H9 (cell line): ENCODE measurements at regions not wholly inside any gene's neighbourhood (a gene's known extent, or its start where the extent isn't known, plus 50 kb on each side); places are given as distances from the start of the nearest gene placed in this dataset.
"Not testable (repeated sequence)": the region's sequence is repeated elsewhere in the genome, so short reads cannot be mapped to it uniquely, and the experiment has no call there.

ENCODE experiments used
- DNase-seq: peaks from one replicate; pipeline ENCODE4 v3.0.0-alpha.2; 2017
- H2AFZ ChIP-seq: one replicate; pipeline ENCODE4 v1.6.1; 2013; ENCODE audit warnings: mild to moderate bottlenecking, low read length, control low read depth, moderate library complexity
- H2AK5ac ChIP-seq: 2 replicates; pipeline ENCODE4 v1.6.1; 2013; ENCODE audit warnings: low read length, control low read depth, mixed read lengths; ENCODE audit not compliant: insufficient read length
- H2BK120ac ChIP-seq: one replicate; pipeline ENCODE4 v1.6.1; 2013; ENCODE audit warnings: low read depth, mild to moderate bottlenecking, low read length, control low read depth, inconsistent platforms; ENCODE audit not compliant: poor library complexity, severe bottlenecking
- H2BK12ac ChIP-seq: 2 replicates; pipeline ENCODE4 v1.6.1; 2013; ENCODE audit warnings: low read length, control low read depth, mixed read lengths, low read depth; ENCODE audit not compliant: insufficient read length
- H2BK15ac ChIP-seq: 2 replicates; pipeline ENCODE4 v1.6.1; 2013; ENCODE audit warnings: low read depth, low read length, control low read depth
- H2BK20ac ChIP-seq: one replicate; pipeline ENCODE4 v1.6.1; 2013; ENCODE audit warnings: low read depth, mild to moderate bottlenecking, low read length, control low read depth, inconsistent platforms; ENCODE audit not compliant: poor library complexity, severe bottlenecking
- H2BK5ac ChIP-seq: 2 replicates; pipeline ENCODE4 v1.6.1; 2013; ENCODE audit warnings: low read length, control low read depth, mixed read lengths; ENCODE audit not compliant: insufficient read length
- H3K14ac ChIP-seq: 2 replicates; pipeline ENCODE4 v1.6.1; 2013; ENCODE audit warnings: low read length, control low read depth; ENCODE audit not compliant: insufficient read depth
- H3K18ac ChIP-seq: 2 replicates; pipeline ENCODE4 v1.6.1; 2013; ENCODE audit warnings: low read depth, mild to moderate bottlenecking, mixed read lengths, low read length, control low read depth; ENCODE audit not compliant: insufficient read length
- H3K23ac ChIP-seq: 2 replicates; pipeline ENCODE4 v1.6.1; 2013; ENCODE audit warnings: low read length, control low read depth, mixed read lengths, low read depth; ENCODE audit not compliant: insufficient read length
- H3K23me2 ChIP-seq: 2 replicates; pipeline ENCODE4 v1.6.1; 2013; ENCODE audit warnings: low read depth, mild to moderate bottlenecking, mixed read lengths, low read length, control low read depth; ENCODE audit not compliant: insufficient read length, poor library complexity, severe bottlenecking
- H3K27ac ChIP-seq: 2 replicates; pipeline ENCODE4 v1.5.1; 2013; ENCODE audit warnings: low read length, control low read depth, mixed read lengths, low read depth; ENCODE audit not compliant: insufficient read length
- H3K27me3 ChIP-seq: 2 replicates; pipeline ENCODE4 v1.6.1; 2013; ENCODE audit warnings: low read length, control low read depth, inconsistent platforms; ENCODE audit not compliant: insufficient read depth
- H3K4ac ChIP-seq: 2 replicates; pipeline ENCODE4 v1.6.1; 2013; ENCODE audit warnings: low read depth, mild to moderate bottlenecking, control low read depth, inconsistent platforms, low read length, moderate library complexity
- H3K4me1 ChIP-seq: 2 replicates; pipeline ENCODE4 v1.6.1; 2013; ENCODE audit warnings: low read length, control low read depth, inconsistent platforms; ENCODE audit not compliant: insufficient read depth
- H3K4me2 ChIP-seq: 2 replicates; pipeline ENCODE4 v1.6.1; 2013; ENCODE audit warnings: low read length, control low read depth, mixed read lengths; ENCODE audit not compliant: insufficient read length, insufficient read depth
- H3K56ac ChIP-seq: 2 replicates; pipeline ENCODE4 v1.6.1; 2013; ENCODE audit warnings: low read depth, mild to moderate bottlenecking, mixed read lengths, low read length, control low read depth; ENCODE audit not compliant: insufficient read length
- H3K79me1 ChIP-seq: 2 replicates; pipeline ENCODE4 v1.6.1; 2013; ENCODE audit warnings: low read depth, mild to moderate bottlenecking, moderate library complexity, low read length, control low read depth, inconsistent platforms; ENCODE audit not compliant: insufficient read depth, poor library complexity, severe bottlenecking
- H3K79me2 ChIP-seq: 2 replicates; pipeline ENCODE4 v1.6.1; 2013; ENCODE audit warnings: low read length, control low read depth, inconsistent platforms; ENCODE audit not compliant: insufficient read depth
- H3K9ac ChIP-seq: 2 replicates; pipeline ENCODE4 v1.6.1; 2013; ENCODE audit warnings: low read length, control low read depth, mixed read lengths; ENCODE audit not compliant: insufficient read length; ENCODE audit errors: extremely low read depth
- H3K9me3 ChIP-seq: one replicate; pipeline ENCODE4 v1.6.1; 2013; ENCODE audit warnings: low read depth, low read length, inconsistent platforms; ENCODE audit not compliant: control insufficient read depth
- H3T11ph ChIP-seq: one replicate; pipeline ENCODE4 v1.6.1; 2013; ENCODE audit warnings: mild to moderate bottlenecking, low read length, control low read depth, inconsistent platforms
- H4K20me1 ChIP-seq: one replicate; pipeline ENCODE4 v1.6.1; 2013; ENCODE audit not compliant: control insufficient read depth, insufficient read length, insufficient read depth
- H4K5ac ChIP-seq: 2 replicates; pipeline ENCODE4 v1.6.1; 2013; ENCODE audit warnings: low read depth, mild to moderate bottlenecking, mixed read lengths, low read length, control low read depth; ENCODE audit not compliant: insufficient read length
- H4K8ac ChIP-seq: replicated peaks from 2 replicates; pipeline ENCODE4 v1.6.1; 2013; ENCODE audit warnings: low read length, control low read depth, mixed read lengths, low read depth; ENCODE audit not compliant: insufficient read length
- H4K91ac ChIP-seq: 2 replicates; pipeline ENCODE4 v1.6.1; 2013; ENCODE audit warnings: low read depth, mild to moderate bottlenecking, moderate library complexity, mixed read lengths, low read length, control low read depth; ENCODE audit not compliant: insufficient read length
- H3K27ac Mint-ChIP-seq, 3 experiments: 2 replicates in 2 of 3; 3 replicates in 1 of 3; pipeline ENCODE4 v1.8.0; 2020 to 2021; ENCODE audit warnings: mixed read lengths in 3 of 3, mild to moderate bottlenecking in 1 of 3, moderate library complexity in 1 of 3
- H3K27me3 Mint-ChIP-seq: 2 replicates; pipeline ENCODE4 v1.8.0; 2021; ENCODE audit warnings: low read depth, mild to moderate bottlenecking, moderate library complexity, mixed read lengths
- H3K36me3 Mint-ChIP-seq, 3 experiments: 2 replicates in 2 of 3; 3 replicates in 1 of 3; pipeline ENCODE4 v1.8.0; 2020 to 2021; ENCODE audit warnings: low read depth in 3 of 3, mixed read lengths in 3 of 3; ENCODE audit not compliant: insufficient read depth in 1 of 3
- H3K4me1 Mint-ChIP-seq, 2 experiments: 2 replicates each; pipeline ENCODE4 v1.8.0; 2020; ENCODE audit warnings: mixed read lengths in 2 of 2
- H3K4me3 Mint-ChIP-seq, 2 experiments: 2 replicates in 1 of 2; 3 replicates in 1 of 2; pipeline ENCODE4 v1.8.0; 2020 to 2021; ENCODE audit warnings: mild to moderate bottlenecking in 2 of 2, mixed read lengths in 2 of 2, moderate library complexity in 1 of 2
- H3K9me3 Mint-ChIP-seq, 2 experiments: 2 replicates in 1 of 2; 3 replicates in 1 of 2; pipeline ENCODE4 v1.8.0; 2020; ENCODE audit warnings: mild to moderate bottlenecking in 2 of 2, mixed read lengths in 2 of 2, moderate library complexity in 1 of 2
- CTCF ChIP-seq: fragments of 200-600 bp; sonication (generic); conservative IDR thresholded peaks from 3 replicates; pipeline ENCODE4 v1.8.0; 2021; ENCODE audit warnings: antibody characterized with exemption, mild to moderate bottlenecking
- WGBS: extraction: QIAGEN DNeasy Blood & Tissue Kit; methylation state at CpG from one replicate; pipeline ENCODE4 v1.1.7; 2013; ENCODE audit warnings: missing lambda C conversion rate, low lambda C conversion rate, mixed read lengths; ENCODE audit not compliant: insufficient read length; ENCODE audit errors: extremely low coverage; 5-methylcytosine and 5-hydroxymethylcytosine counted together

DNA sequence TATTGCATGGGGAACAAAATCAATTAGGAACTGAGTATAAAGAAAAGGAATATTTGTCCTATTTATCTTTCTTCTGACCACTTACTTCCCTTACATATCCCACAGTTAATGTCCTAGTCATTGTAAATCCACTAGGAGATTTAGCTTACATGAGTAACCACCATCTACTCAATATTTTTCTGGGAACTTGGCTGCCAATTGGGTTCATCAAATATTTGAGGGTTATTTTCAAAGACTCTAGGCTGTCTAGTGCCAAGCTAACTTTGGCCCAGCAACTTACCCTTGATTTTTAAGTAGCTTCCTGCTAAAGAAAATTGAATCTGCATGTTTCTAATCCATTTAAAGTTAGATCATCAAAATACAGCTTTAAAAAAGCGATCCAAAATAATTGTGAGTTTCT, 362.5 kb upstream of the EPHA3 start:
- no peaks in the 10 kb centered on the region for H3K27me3 ChIP-seq
- H3K79me1 ChIP-seq = no peaks in the 10 kb centered on the region
- no peak overlapping the region for H2BK20ac ChIP-seq
- no peak overlapping the region for H3T11ph ChIP-seq
- no peak overlapping the region for H2AK5ac ChIP-seq
- H3K27me3 Mint-ChIP-seq = no peaks in the 10 kb centered on the region
- no peak overlapping the region for H3K23ac ChIP-seq
- H3K18ac ChIP-seq = no peak overlapping the region
- H4K5ac ChIP-seq = no peak overlapping the region
- H3K4me2 ChIP-seq = no peak overlapping the region
- H2BK12ac ChIP-seq = no peak overlapping the region
- H3K36me3 Mint-ChIP-seq = no peaks in the 10 kb centered on the region; a peak in 1 of 7 replicates
- no peak overlapping the region for H4K8ac ChIP-seq
- no peak overlapping the region for H3K56ac ChIP-seq
- no peak overlapping the region for H4K91ac ChIP-seq
- no peak overlapping the region for H3K27ac Mint-ChIP-seq
- no peak overlapping the region for H3K4ac ChIP-seq
- no peak overlapping the region for H2BK15ac ChIP-seq
- TF ChIP-seq CTCF = no peak
- H3K27ac ChIP-seq = no peak overlapping the region
- no peak overlapping the region for H2BK5ac ChIP-seq
- no peak for DNase-seq
- H3K4me3 Mint-ChIP-seq = no peak overlapping the region
- no peaks in the 10 kb centered on the region for H3K4me1 ChIP-seq
- H2BK120ac ChIP-seq = no peak overlapping the region
- H3K9me3 Mint-ChIP-seq = no peaks in the 10 kb centered on the region; a peak in 1 of 5 replicates
- H4K20me1 ChIP-seq = no peaks in the 10 kb centered on the region
- H3K14ac ChIP-seq = no peak overlapping the region
- H3K9ac ChIP-seq = no peak overlapping the region
- WGBS = no CpG with 5 or more reads among the region's 1 CpG
- H3K4me1 Mint-ChIP-seq = no peaks in the 10 kb centered on the region
- H3K79me2 ChIP-seq = no peaks in the 10 kb centered on the region
- no peaks in the 10 kb centered on the region for H3K9me3 ChIP-seq
- no peak overlapping the region for H2AFZ ChIP-seq
- H3K23me2 ChIP-seq = no peaks in the 10 kb centered on the region

DNA sequence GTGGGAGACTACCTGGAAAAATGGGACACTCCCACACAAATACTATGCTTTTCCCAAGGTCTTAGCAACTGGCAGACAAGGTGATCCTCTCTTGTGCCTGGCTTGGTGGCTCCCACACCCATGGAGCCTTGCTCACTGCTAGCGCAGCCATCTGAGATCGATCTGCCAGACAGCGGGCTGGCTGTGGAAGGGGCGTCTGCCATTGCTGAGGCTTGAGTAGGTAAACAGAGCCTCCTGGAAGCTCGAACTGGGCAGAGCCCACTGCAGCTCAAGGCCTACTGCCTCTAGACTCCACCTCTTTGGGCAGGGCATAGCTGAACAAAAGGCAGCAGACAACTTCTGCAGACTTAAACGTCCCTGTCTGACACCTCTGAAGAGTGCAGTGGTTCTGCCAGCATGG, 360.3 kb upstream of the EPHA3 start:
- H3K4ac ChIP-seq, H2BK120ac ChIP-seq, H3K27ac ChIP-seq, H3K36me3 Mint-ChIP-seq, H3K4me2 ChIP-seq, H2AFZ ChIP-seq, H2BK12ac ChIP-seq, H4K5ac ChIP-seq, H3K14ac ChIP-seq, H4K91ac ChIP-seq, H4K8ac ChIP-seq, H3K27me3 ChIP-seq, H3K18ac ChIP-seq, H3K23me2 ChIP-seq, H3K79me1 ChIP-seq, H3T11ph ChIP-seq, H2AK5ac ChIP-seq, H2BK20ac ChIP-seq, H3K4me1 Mint-ChIP-seq, H3K56ac ChIP-seq, H3K23ac ChIP-seq, H2BK15ac ChIP-seq, H3K27me3 Mint-ChIP-seq, H3K27ac Mint-ChIP-seq, H3K9me3 ChIP-seq, H2BK5ac ChIP-seq, H3K4me3 Mint-ChIP-seq, H4K20me1 ChIP-seq, H3K79me2 ChIP-seq, DNase-seq, H3K9me3 Mint-ChIP-seq, H3K9ac ChIP-seq, H3K4me1 ChIP-seq: not testable (repeated sequence)
- WGBS = no CpG with 5 or more reads among the region's 6 CpGs
